GM12878 (cell line): ENCODE measurements at regions not wholly inside any gene's neighbourhood (a gene's known extent, or its start where the extent isn't known, plus 50 kb on each side); places are given as distances from the start of the nearest gene placed in this dataset.

Experiments used
- ATAC-seq: fragments of 200-7000 bp; cut with Tn5 transposase; 3 replicates; pipeline ENCODE4 v1.9.1; 2020; ENCODE audit warnings: mild to moderate bottlenecking, moderate library complexity
- BruUV-seq: library from RNA; stranded (reverse); fragments of 400-500 nt; replicated peaks from 2 replicates; lab custom pipeline; 2021; lab: Mats Ljungman, UMichigan
- CTCF ChIA-PET: fragments of 300-600 bp; sonication (Branson Sonifier 250); formaldehyde crosslinking; extraction: SDS; loops from one replicate; lab custom pipeline; 2021; ENCODE audit warnings: inconsistent platforms; lab: Yijun Ruan, JAX
- POLR2A ChIA-PET: fragments of 350-600 bp; formaldehyde crosslinking; extraction: SDS; loops from one replicate; lab custom pipeline; 2021; ENCODE audit warnings: inconsistent platforms; lab: Charles Lee
- RAD21 ChIA-PET: fragments of 300-600 bp; sonication (Branson Sonifier 250); formaldehyde crosslinking; loops from one replicate; lab custom pipeline; 2023; ENCODE audit warnings: antibody characterized with exemption; ENCODE audit not compliant: unreplicated experiment; lab: Charles Lee
- SMC1A ChIA-PET: fragments of 300-600 bp; sonication (Branson Sonifier 250); formaldehyde crosslinking; loops from one replicate; lab custom pipeline; 2023; ENCODE audit not compliant: unreplicated experiment, uncharacterized antibody; lab: Charles Lee
- DNase-seq: peaks from one replicate; pipeline ENCODE4 v3.0.0-alpha.2; 2011; ENCODE audit warnings: low read depth, low spot score
- FAIRE-seq: peaks from 3 replicates; lab custom pipeline; 2011; peaks lifted over from hg19 to GRCh38; lab: Jason Lieb, UNC
- H2AFZ ChIP-seq: 2 replicates; pipeline ENCODE4 v1.6.0; 2011; ENCODE audit warnings: low read depth, low read length, control low read depth; ENCODE audit not compliant: control insufficient read depth
- H3K27ac ChIP-seq: 2 replicates; pipeline ENCODE4 v1.5.1; 2011; ENCODE audit warnings: control low read depth; ENCODE audit not compliant: control insufficient read depth, insufficient read depth
- H3K27me3 ChIP-seq, 2 experiments: replicated peaks in 1 of 2; 2 replicates each; pipeline versions ENCODE4 v1.6.0 to v1.6.1; 2011; ENCODE audit warnings: low read length in 1 of 2; ENCODE audit not compliant: control insufficient read depth in 2 of 2, insufficient read depth in 2 of 2
- H3K36me3 ChIP-seq, 2 experiments: 2 replicates each; pipeline ENCODE4 v1.5.1; 2011; ENCODE audit warnings: low read length in 1 of 2; ENCODE audit not compliant: control insufficient read depth in 2 of 2, insufficient read depth in 2 of 2
- H3K4me1 ChIP-seq: 2 replicates; pipeline ENCODE4 v1.6.1; 2011; ENCODE audit warnings: mild to moderate bottlenecking, low read length, moderate library complexity, mixed read lengths; ENCODE audit not compliant: control insufficient read depth, insufficient read depth
- H3K4me2 ChIP-seq: 2 replicates; pipeline ENCODE4 v1.6.0; 2011; ENCODE audit warnings: control low read depth; ENCODE audit not compliant: control insufficient read depth, insufficient read depth
- H3K4me3 ChIP-seq: fragments of 200-600 bp; sonication (generic); 2 replicates; pipeline ENCODE4 v1.5.1; 2016
- H3K79me2 ChIP-seq: 2 replicates; pipeline ENCODE4 v1.6.0; 2011; ENCODE audit warnings: low read length; ENCODE audit not compliant: control insufficient read depth, insufficient read depth
- H3K9ac ChIP-seq: 2 replicates; pipeline ENCODE4 v1.8.0; 2011; ENCODE audit warnings: low read length, control low read depth, mixed read lengths; ENCODE audit not compliant: control insufficient read depth, insufficient read depth
- H3K9me3 ChIP-seq: replicated peaks from 3 replicates; pipeline ENCODE4 v1.5.1; 2011; ENCODE audit warnings: mild to moderate bottlenecking, low read length; ENCODE audit not compliant: control insufficient read depth, insufficient read depth
- H4K20me1 ChIP-seq: 2 replicates; pipeline ENCODE4 v1.6.0; 2011; ENCODE audit not compliant: control insufficient read depth, insufficient read depth
- CREB1 ChIP-seq: IDR thresholded peaks from 2 replicates; pipeline ENCODE4 v1.6.1; 2012; ENCODE audit warnings: low read depth, mild to moderate bottlenecking, inconsistent platforms
- DPF2 ChIP-seq: fragments of 450-650 bp; IDR thresholded peaks from 2 replicates; pipeline ENCODE4 v1.6.1; 2017; ENCODE audit warnings: mild to moderate bottlenecking
- EED ChIP-seq: sonication (generic); IDR thresholded peaks from 2 replicates; pipeline ENCODE4 v1.6.1; 2016; ENCODE audit warnings: antibody characterized with exemption, low read depth
- ESRRA ChIP-seq: IDR thresholded peaks from 2 replicates; pipeline ENCODE4 v1.6.1; 2012; ENCODE audit warnings: mild to moderate bottlenecking, low read length, improper control_type of control experiment
- IKZF1 ChIP-seq: fragments of 450-650 bp; conservative IDR thresholded peaks from 2 replicates; pipeline ENCODE4 v1.6.1; 2017; ENCODE audit warnings: antibody characterized with exemption, mild to moderate bottlenecking
- NBN ChIP-seq: fragments of 450-650 bp; IDR thresholded peaks from 2 replicates; pipeline ENCODE4 v1.6.1; 2016
- NFIC ChIP-seq: IDR thresholded peaks from 2 replicates; pipeline ENCODE4 v1.6.1; 2012; ENCODE audit warnings: low read depth, mild to moderate bottlenecking, inconsistent platforms, low read length, moderate library complexity
- POLR2A ChIP-seq: IDR thresholded peaks from 2 replicates; pipeline ENCODE4 v1.6.1; 2011; ENCODE audit warnings: low read depth, mild to moderate bottlenecking, low read length
- POU2F2 ChIP-seq: IDR thresholded peaks from 3 replicates; pipeline ENCODE4 v1.6.1; 2011; ENCODE audit warnings: low read depth, mild to moderate bottlenecking, low read length, borderline replicate concordance
- SPI1 ChIP-seq: IDR thresholded peaks from 2 replicates; pipeline ENCODE4 v1.6.1; 2011; ENCODE audit warnings: low read depth, mild to moderate bottlenecking, low read length, moderate library complexity, borderline replicate concordance; ENCODE audit not compliant: insufficient read depth
- SREBF2 ChIP-seq: IDR thresholded peaks from 2 replicates; pipeline ENCODE4 v1.6.1; 2012; ENCODE audit warnings: mild to moderate bottlenecking, low read length
- WGBS: methylation state at CpG from one replicate; pipeline ENCODE4 v1.1.6; 2016; ENCODE audit warnings: low lambda C conversion rate; ENCODE audit not compliant: insufficient replicate concordance, insufficient coverage; ENCODE audit errors: missing lambda C conversion rate; 5-methylcytosine and 5-hydroxymethylcytosine counted together
- in situ Hi-C: fragments of 300-500 bp; cut with MboI; formaldehyde crosslinking; loops from 9 replicates; pipeline ENCODE4 v1.14.3; 2018; ENCODE audit warnings: mixed read lengths
- intact Hi-C: fragments of 100-400 bp; cut with micrococcal nuclease; formaldehyde crosslinking; loops from one replicate; pipeline ENCODE4 v1.14.2; 2022; ENCODE audit not compliant: unreplicated experiment
- TF ChIP-seq, protein P1 (sequence below): IDR thresholded peaks from 2 replicates; pipeline ENCODE4 v1.6.1; 2011; ENCODE audit warnings: borderline replicate concordance, low read depth, mild to moderate bottlenecking, moderate library complexity, low read length; ENCODE audit not compliant: insufficient read depth, poor library complexity, severe bottlenecking
- TF ChIP-seq, protein P2 (sequence below): fragments of 450-650 bp; IDR thresholded peaks from 2 replicates; pipeline ENCODE4 v1.6.1; 2017; ENCODE audit warnings: mild to moderate bottlenecking, moderate library complexity

DNA sequence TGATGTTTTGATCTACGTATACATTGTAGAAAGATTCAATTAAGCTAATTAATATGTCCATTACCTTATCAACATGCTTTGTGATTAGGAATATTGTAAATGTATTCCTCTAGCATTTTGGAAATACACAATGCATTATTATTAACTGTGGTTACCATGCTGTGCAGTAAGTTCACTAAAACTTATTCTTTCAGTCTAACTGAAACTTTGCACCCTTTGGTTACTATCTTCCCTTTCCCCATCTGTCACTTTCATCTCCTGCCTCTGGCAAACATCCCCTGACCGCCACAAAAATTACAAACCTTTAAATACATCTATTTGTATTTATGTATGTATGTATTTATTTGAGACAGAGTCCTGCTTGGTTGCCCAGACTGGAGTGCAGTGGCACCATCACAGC, 388.0 kb downstream of the NYAP2 start:
- no peaks in the 10 kb centered on the region for H3K36me3 ChIP-seq

More for the DNA sequence above, 388.0 kb downstream of the NYAP2 start:
- no peaks in the 10 kb centered on the region for H3K4me1 ChIP-seq
- no peaks in the 10 kb centered on the region for H4K20me1 ChIP-seq
- intact Hi-C loops: no loop called here
- H3K79me2 ChIP-seq: no peaks in the 10 kb centered on the region
- ChIA-PET CTCF (interaction anchor here (1.1 kb wide), 1 partner anchor 16 kb away, joined by 3 read pairs; no protein-coding TSS in a partner anchor), RAD21 (no interaction called here), SMC1A (no interaction called here), POLR2A (no interaction called here)
- no peak overlapping the region for H3K9ac ChIP-seq
- DNase-seq (no peak), ATAC-seq (no peak), FAIRE-seq (no peak)
- H3K4me3 ChIP-seq: no peak overlapping the region
- TF ChIP-seq, protein P1, sequence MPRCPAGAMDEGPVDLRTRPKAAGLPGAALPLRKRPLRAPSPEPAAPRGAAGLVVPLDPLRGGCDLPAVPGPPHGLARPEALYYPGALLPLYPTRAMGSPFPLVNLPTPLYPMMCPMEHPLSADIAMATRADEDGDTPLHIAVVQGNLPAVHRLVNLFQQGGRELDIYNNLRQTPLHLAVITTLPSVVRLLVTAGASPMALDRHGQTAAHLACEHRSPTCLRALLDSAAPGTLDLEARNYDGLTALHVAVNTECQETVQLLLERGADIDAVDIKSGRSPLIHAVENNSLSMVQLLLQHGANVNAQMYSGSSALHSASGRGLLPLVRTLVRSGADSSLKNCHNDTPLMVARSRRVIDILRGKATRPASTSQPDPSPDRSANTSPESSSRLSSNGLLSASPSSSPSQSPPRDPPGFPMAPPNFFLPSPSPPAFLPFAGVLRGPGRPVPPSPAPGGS: no peak
- TF ChIP-seq SPI1: no peak
- TF ChIP-seq IKZF1: no peak
- no peak for TF ChIP-seq NBN
- no peak for TF ChIP-seq SREBF2
- no peak for TF ChIP-seq POLR2A
- TF ChIP-seq NFIC: no peak
- no peak for TF ChIP-seq POU2F2
- no peak for TF ChIP-seq EED
- TF ChIP-seq CREB1: no peak
- no peak for TF ChIP-seq ESRRA
- TF ChIP-seq, protein P2, sequence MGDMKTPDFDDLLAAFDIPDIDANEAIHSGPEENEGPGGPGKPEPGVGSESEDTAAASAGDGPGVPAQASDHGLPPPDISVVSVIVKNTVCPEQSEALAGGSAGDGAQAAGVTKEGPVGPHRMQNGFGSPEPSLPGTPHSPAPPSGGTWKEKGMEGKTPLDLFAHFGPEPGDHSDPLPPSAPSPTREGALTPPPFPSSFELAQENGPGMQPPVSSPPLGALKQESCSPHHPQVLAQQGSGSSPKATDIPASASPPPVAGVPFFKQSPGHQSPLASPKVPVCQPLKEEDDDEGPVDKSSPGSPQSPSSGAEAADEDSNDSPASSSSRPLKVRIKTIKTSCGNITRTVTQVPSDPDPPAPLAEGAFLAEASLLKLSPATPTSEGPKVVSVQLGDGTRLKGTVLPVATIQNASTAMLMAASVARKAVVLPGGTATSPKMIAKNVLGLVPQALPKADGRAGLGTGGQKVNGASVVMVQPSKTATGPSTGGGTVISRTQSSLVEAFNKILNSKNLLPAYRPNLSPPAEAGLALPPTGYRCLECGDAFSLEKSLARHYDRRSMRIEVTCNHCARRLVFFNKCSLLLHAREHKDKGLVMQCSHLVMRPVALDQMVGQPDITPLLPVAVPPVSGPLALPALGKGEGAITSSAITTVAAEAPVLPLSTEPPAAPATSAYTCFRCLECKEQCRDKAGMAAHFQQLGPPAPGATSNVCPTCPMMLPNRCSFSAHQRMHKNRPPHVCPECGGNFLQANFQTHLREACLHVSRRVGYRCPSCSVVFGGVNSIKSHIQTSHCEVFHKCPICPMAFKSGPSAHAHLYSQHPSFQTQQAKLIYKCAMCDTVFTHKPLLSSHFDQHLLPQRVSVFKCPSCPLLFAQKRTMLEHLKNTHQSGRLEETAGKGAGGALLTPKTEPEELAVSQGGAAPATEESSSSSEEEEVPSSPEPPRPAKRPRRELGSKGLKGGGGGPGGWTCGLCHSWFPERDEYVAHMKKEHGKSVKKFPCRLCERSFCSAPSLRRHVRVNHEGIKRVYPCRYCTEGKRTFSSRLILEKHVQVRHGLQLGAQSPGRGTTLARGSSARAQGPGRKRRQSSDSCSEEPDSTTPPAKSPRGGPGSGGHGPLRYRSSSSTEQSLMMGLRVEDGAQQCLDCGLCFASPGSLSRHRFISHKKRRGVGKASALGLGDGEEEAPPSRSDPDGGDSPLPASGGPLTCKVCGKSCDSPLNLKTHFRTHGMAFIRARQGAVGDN: no peak
- no peak for TF ChIP-seq DPF2
- 7% methylated on average over 2 of the region's 2 CpGs for WGBS
- BruUV-seq: no TSS peak
- no peaks in the 10 kb centered on the region for H3K9me3 ChIP-seq
- no peaks in the 10 kb centered on the region for H3K27me3 ChIP-seq
- H3K4me2 ChIP-seq: no peak overlapping the region
- no peak overlapping the region for H3K27ac ChIP-seq
- in situ Hi-C loops: no loop called here
- no peak overlapping the region for H2AFZ ChIP-seq
